ENCODE measurements at regions not wholly inside any gene's neighbourhood (a gene's known extent, or its start where the extent isn't known, plus 50 kb on each side); places are given as distances from the start of the nearest gene placed in this dataset.

DNA sequence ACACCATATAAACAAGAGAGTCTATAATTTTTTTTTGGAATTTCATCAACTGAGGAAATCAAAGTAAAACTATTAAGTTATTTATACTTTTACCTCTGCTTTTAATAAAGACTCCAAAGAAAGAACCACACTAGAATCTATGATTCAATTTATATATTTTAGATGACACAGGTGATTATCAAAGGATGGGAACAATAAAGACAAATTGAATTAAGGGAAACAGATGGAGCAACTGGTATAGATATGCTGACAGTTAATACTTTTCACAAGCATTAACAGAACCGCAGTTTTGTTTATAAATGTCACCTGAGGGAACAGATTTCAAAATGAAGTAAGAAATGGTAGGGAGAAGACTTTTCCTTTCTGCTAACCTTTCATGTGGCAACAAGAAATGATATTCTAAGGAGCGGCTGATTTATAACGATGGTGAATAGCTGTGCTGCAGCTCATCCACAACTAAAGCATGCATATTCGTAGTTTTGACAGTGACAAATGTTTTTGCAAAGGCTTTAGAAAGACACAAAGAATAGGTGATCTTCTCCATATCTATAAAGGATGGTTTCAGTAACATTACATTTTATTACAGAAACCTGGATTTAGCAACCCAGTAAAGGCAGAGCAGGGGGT lies 1502.9 kb upstream of the RAG2 start:
- H3K9me3 Mint-ChIP-seq: peaks cover 7% of the 10 kb centered on the region
- TF ChIP-seq, protein P1, sequence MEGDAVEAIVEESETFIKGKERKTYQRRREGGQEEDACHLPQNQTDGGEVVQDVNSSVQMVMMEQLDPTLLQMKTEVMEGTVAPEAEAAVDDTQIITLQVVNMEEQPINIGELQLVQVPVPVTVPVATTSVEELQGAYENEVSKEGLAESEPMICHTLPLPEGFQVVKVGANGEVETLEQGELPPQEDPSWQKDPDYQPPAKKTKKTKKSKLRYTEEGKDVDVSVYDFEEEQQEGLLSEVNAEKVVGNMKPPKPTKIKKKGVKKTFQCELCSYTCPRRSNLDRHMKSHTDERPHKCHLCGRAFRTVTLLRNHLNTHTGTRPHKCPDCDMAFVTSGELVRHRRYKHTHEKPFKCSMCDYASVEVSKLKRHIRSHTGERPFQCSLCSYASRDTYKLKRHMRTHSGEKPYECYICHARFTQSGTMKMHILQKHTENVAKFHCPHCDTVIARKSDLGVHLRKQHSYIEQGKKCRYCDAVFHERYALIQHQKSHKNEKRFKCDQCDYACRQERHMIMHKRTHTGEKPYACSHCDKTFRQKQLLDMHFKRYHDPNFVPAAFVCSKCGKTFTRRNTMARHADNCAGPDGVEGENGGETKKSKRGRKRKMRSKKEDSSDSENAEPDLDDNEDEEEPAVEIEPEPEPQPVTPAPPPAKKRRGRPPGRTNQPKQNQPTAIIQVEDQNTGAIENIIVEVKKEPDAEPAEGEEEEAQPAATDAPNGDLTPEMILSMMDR (IDR thresholded peaks at IDR 0.05): no peak
- ChIA-PET CTCF (no interaction called here), POLR2A (no interaction called here)
- no peaks in the 10 kb centered on the region for H3K36me3 Mint-ChIP-seq (ENCODE audit: low read depth)
- H3K4me3 Mint-ChIP-seq: no peak overlapping the region
- H3K27me3 Mint-ChIP-seq: no peaks in the 10 kb centered on the region
- H3K4me1 Mint-ChIP-seq (ENCODE audit: low read depth): no peaks in the 10 kb centered on the region
- intact Hi-C loops (cut with micrococcal nuclease): no loop called here
- DNase-seq (no peak), ATAC-seq (no peak)
- no peak overlapping the region for H3K27ac Mint-ChIP-seq

DNA sequence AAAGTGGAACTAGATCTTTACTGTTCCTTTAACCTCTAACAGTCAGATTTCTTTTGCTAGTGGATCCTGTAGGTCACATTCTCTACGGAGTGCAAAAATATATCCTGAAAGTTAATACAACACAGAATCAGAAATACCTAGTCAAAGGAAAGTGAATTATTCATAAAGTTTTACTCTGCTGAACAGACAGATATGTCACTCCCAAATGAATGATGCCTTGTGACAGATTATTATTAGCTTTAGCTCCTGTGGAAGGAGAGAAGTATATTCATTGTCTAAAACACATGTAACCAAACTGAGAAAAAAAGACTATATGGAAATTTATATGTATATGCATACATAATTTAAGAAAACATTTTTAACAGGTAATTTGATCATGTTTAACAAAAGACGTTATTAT lies 1497.2 kb upstream of the RAG2 start:
- DNase-seq: no peak
- H3K4me1 Mint-ChIP-seq (ENCODE audit: low read depth): no peaks in the 10 kb centered on the region
- H3K27ac Mint-ChIP-seq: no peak overlapping the region
- intact Hi-C loops (cut with micrococcal nuclease): no loop called here
- TF ChIP-seq, protein P1 (IDR thresholded peaks at IDR 0.05): no peak
- H3K9me3 Mint-ChIP-seq: peaks cover 12% of the 10 kb centered on the region
- ChIA-PET CTCF (no interaction called here), POLR2A (no interaction called here)
- no peak overlapping the region for H3K4me3 Mint-ChIP-seq
- ATAC-seq: no peak
- H3K27me3 Mint-ChIP-seq: no peaks in the 10 kb centered on the region
- H3K36me3 Mint-ChIP-seq (ENCODE audit: low read depth): no peaks in the 10 kb centered on the region

DNA sequence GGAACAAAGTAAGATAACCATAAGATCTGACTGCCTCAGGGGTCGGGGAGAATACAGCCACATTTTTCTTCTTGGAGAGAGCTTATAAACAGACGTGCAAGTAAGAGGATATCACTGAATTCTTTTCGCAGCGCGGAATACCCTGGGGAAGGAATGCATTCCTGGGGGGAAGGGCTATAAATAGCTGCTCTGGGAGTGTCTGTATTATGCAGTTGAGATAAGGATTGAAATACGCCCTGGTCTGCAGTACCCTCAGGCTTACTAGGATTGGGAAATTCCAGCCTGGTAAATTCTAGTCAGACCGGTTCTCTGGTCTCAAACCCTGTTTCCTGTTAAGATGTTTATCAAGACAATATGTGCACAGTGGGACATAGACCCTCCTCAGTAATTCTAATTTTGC lies 1491.7 kb upstream of the RAG2 start:
- H3K4me3 Mint-ChIP-seq: no peak overlapping the region
- DNase-seq (no peak), ATAC-seq (no peak)
- TF ChIP-seq, protein P1 (IDR thresholded peaks at IDR 0.05): no peak
- peaks cover 7% of the 10 kb centered on the region for H3K9me3 Mint-ChIP-seq
- ChIA-PET CTCF (no interaction called here), POLR2A (interaction anchor here (0.6 kb wide), 2 partner anchors 105 to 408 kb away, joined by 3 read pairs; no protein-coding TSS in a partner anchor)
- H3K27me3 Mint-ChIP-seq: no peaks in the 10 kb centered on the region
- intact Hi-C loops (cut with micrococcal nuclease): no loop called here
- no peaks in the 10 kb centered on the region for H3K36me3 Mint-ChIP-seq (ENCODE audit: low read depth)
- H3K27ac Mint-ChIP-seq: no peak overlapping the region
- no peaks in the 10 kb centered on the region for H3K4me1 Mint-ChIP-seq (ENCODE audit: low read depth)

DNA sequence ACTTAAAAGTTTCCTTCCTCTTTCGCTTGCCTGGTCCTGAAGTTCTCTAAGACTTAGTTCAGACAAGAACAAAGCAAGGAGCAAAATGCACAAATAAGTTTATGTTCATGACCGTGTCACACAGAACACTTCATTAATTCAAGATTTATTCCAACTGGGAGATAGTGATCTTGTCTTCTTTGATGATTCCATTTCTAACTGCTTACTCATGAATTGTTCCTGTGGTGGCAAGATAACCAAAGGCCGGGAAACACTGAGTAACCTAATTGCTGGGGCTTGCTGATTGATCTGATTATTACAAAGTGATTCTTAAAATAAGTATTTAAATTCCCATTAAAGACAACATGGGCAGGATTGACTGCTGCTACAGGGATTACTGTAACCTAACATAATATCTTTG lies 1462.9 kb upstream of the RAG2 start:
- Mint-ChIP-seq H3K27me3 (no peaks in the 10 kb centered on the region), H3K4me3 (no peak overlapping the region), H3K36me3 (ENCODE audit: low read depth) (no peaks in the 10 kb centered on the region), H3K4me1 (ENCODE audit: low read depth) (no peaks in the 10 kb centered on the region), H3K27ac (no peak overlapping the region), H3K9me3 (peaks cover 3% of the 10 kb centered on the region)
- ChIA-PET POLR2A (no interaction called here), CTCF (no interaction called here)
- intact Hi-C loops (cut with micrococcal nuclease): no loop called here
- TF ChIP-seq, protein P1 (IDR thresholded peaks at IDR 0.05): no peak
- ATAC-seq (no peak), DNase-seq (no peak)

DNA sequence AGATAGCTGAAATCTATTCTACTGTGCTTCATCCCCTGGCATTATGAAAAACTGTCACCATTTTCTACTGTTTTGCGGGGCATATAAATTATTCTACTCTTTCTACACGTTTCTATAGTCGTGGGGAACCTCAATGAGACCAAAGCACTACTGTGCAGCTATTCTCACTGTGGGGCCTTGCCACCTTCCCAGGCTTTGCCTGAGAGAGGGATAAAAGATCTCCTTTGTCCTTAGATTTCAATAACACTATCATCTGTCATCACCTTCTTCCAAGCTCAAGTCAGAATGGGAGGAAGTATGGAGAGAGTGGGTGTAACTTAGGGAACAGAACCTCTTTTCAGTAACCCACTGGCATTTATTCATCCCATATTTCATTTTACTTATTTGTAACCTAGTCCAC lies 1462.1 kb upstream of the RAG2 start:
- Mint-ChIP-seq H3K27ac (no peak overlapping the region), H3K9me3 (peaks cover 6% of the 10 kb centered on the region), H3K4me1 (ENCODE audit: low read depth) (no peaks in the 10 kb centered on the region), H3K36me3 (ENCODE audit: low read depth) (no peaks in the 10 kb centered on the region), H3K27me3 (no peaks in the 10 kb centered on the region), H3K4me3 (no peak overlapping the region)
- intact Hi-C loops (cut with micrococcal nuclease): no loop called here
- ChIA-PET POLR2A (no interaction called here), CTCF (no interaction called here)
- TF ChIP-seq, protein P1 (IDR thresholded peaks at IDR 0.05): no peak
- ATAC-seq (no peak), DNase-seq (no peak)

Data from activated CD8-positive, alpha-beta T cell treated with anti-CD3 and anti-CD28 coated beads for 36 hours (primary cell).